HCT116 (cell line): ENCODE measurements at regions not wholly inside any gene's neighbourhood (a gene's known extent, or its start where the extent isn't known, plus 50 kb on each side); places are given as distances from the start of the nearest gene placed in this dataset.
A peak's percentile ranks its signal among the peaks of the same experiment; 100 is the strongest.

ENCODE experiments used
- ATAC-seq: fragments of 200-7000 bp; cut with Tn5 transposase; 2 replicates; pipeline ENCODE4 v1.9.1; 2020; ENCODE audit warnings: mild to moderate bottlenecking, moderate library complexity
- BruUV-seq: library from RNA; stranded (reverse); fragments of 400-500 nt; replicated peaks from 2 replicates; lab custom pipeline; 2021; lab: Mats Ljungman, UMichigan
- CTCF ChIA-PET: fragments of 300-600 bp; sonication (Branson Sonifier 250); formaldehyde crosslinking; loops from one replicate; lab custom pipeline; 2021; ENCODE audit warnings: antibody characterized with exemption; lab: Charles Lee
- POLR2A ChIA-PET: fragments of 300-600, 350-600 bp; sonication (Branson Sonifier 250); formaldehyde crosslinking; loops from one replicate; lab custom pipeline; 2021; ENCODE audit warnings: antibody characterized with exemption; lab: Charles Lee
- RAD21 ChIA-PET, 2 experiments: fragments of 300-600 bp; sonication (Branson Sonifier 250); formaldehyde crosslinking; loops; one replicate each; lab custom pipeline; 2023; ENCODE audit warnings: low total read pairs in 2 of 2; ENCODE audit not compliant: uncharacterized antibody in 2 of 2, unreplicated experiment in 2 of 2, low non-redundant PET in 1 of 2; lab: Charles Lee
- DNase-seq: peaks from one replicate; pipeline ENCODE4 v3.0.0-alpha.2; 2010; ENCODE audit warnings: low read depth, low spot score
- H2AFZ ChIP-seq: fragments of 200-600 bp; shearing (Covaris generic), sonication (generic); 2 replicates; pipeline ENCODE4 v1.6.1; 2017; ENCODE audit warnings: low read depth, mixed run types, mixed read lengths, antibody characterized with exemption, low read length; ENCODE audit not compliant: poor library complexity, severe bottlenecking
- H3K27ac ChIP-seq: 2 replicates; pipeline ENCODE4 v1.5.1; 2012; ENCODE audit warnings: low read depth, low read length
- H3K27me3 ChIP-seq: fragments of 200-600 bp; sonication (generic); 2 replicates; pipeline ENCODE4 v1.6.1; 2016; ENCODE audit warnings: mixed run types, low read length, mixed read lengths; ENCODE audit not compliant: insufficient read depth
- H3K36me3 ChIP-seq, 2 experiments: fragments of 200-500 bp in 1 of 2; fragments of 200-600 bp in 1 of 2; sonication (Bioruptor generic) in 1 of 2; sonication (generic) in 1 of 2; 2 replicates each; pipeline versions ENCODE4 v1.5.1 to v1.6.1; 2014 to 2016; ENCODE audit warnings: low read length in 2 of 2, inconsistent platforms in 1 of 2, mixed read lengths in 1 of 2, mixed run types in 1 of 2; ENCODE audit not compliant: insufficient read depth in 2 of 2, control insufficient read depth in 1 of 2
- H3K4me1 ChIP-seq, 2 experiments: fragments of 200-600 bp in 1 of 2; sonication (generic) in 1 of 2; 2 replicates each; pipeline versions ENCODE4 v1.5.1 to v1.6.1; 2012 to 2017; ENCODE audit warnings: low read length in 2 of 2, inconsistent platforms in 1 of 2, mild to moderate bottlenecking in 1 of 2, mixed read lengths in 1 of 2, mixed run types in 1 of 2, moderate library complexity in 1 of 2; ENCODE audit not compliant: insufficient read depth in 2 of 2, control insufficient read depth in 1 of 2
- H3K4me2 ChIP-seq: fragments of 200-600 bp; sonication (generic); 2 replicates; pipeline ENCODE4 v1.6.1; 2017; ENCODE audit warnings: mixed run types, low read length, mixed read lengths
- H3K4me3 ChIP-seq, 2 experiments: fragments of 200-600 bp in 1 of 2; sonication (generic) in 1 of 2; replicated peaks in 1 of 2; 2 replicates each; pipeline ENCODE4 v1.5.1; 2011 to 2016; ENCODE audit warnings: low read length in 2 of 2, control low read depth in 1 of 2, low read depth in 1 of 2, mild to moderate bottlenecking in 1 of 2, mixed read lengths in 1 of 2, mixed run types in 1 of 2
- H3K79me2 ChIP-seq: fragments of 200-600 bp; sonication (generic); 2 replicates; pipeline ENCODE4 v1.6.1; 2017; ENCODE audit warnings: mild to moderate bottlenecking, mixed run types, low read length, moderate library complexity, mixed read lengths; ENCODE audit not compliant: insufficient read depth
- H3K9ac ChIP-seq: fragments of 200-600 bp; sonication (generic); 2 replicates; pipeline ENCODE4 v1.6.1; 2016; ENCODE audit warnings: low read length, mixed read lengths
- H3K9me2 ChIP-seq: fragments of 200-600 bp; sonication (generic), shearing (Covaris generic); 2 replicates; pipeline ENCODE4 v1.6.1; 2017; ENCODE audit warnings: mixed run types, mild to moderate bottlenecking, moderate library complexity; ENCODE audit not compliant: insufficient read depth
- H3K9me3 ChIP-seq, 2 experiments: fragments of 200-500 bp in 1 of 2; fragments of 200-600 bp in 1 of 2; sonication (Bioruptor generic) in 1 of 2; sonication (generic) in 1 of 2; 2 replicates each; pipeline ENCODE4 v1.6.1; 2014 to 2017; ENCODE audit warnings: low read length in 2 of 2, mixed read lengths in 2 of 2, inconsistent platforms in 1 of 2, low read depth in 1 of 2, mild to moderate bottlenecking in 1 of 2, mixed run types in 1 of 2, moderate library complexity in 1 of 2; ENCODE audit not compliant: control insufficient read depth in 1 of 2, insufficient read depth in 1 of 2
- H4K20me1 ChIP-seq: fragments of 200-600 bp; sonication (generic), shearing (Covaris generic); 2 replicates; pipeline ENCODE4 v1.6.1; 2017; ENCODE audit warnings: mixed run types, mild to moderate bottlenecking, moderate library complexity; ENCODE audit not compliant: insufficient read depth
- CEBPB ChIP-seq: IDR thresholded peaks from 2 replicates; pipeline ENCODE4 v1.6.1; 2012; ENCODE audit warnings: low read depth
- CTCF ChIP-seq, 3 experiments: fragments of 200-600 bp in 1 of 3; sonication (generic) in 1 of 3; IDR thresholded peaks in 2 of 3; conservative IDR thresholded peaks in 1 of 3; 2 replicates each; pipeline ENCODE4 v1.5.1; 2012 to 2017; ENCODE audit warnings: low read depth in 2 of 3, low read length in 2 of 3, antibody characterized with exemption in 1 of 3, borderline replicate concordance in 1 of 3, control low read depth in 1 of 3, mild to moderate bottlenecking in 1 of 3, mixed read lengths in 1 of 3, mixed run types in 1 of 3, moderate library complexity in 1 of 3; ENCODE audit not compliant: insufficient read depth in 1 of 3
- EGR1 ChIP-seq: IDR thresholded peaks from 2 replicates; pipeline ENCODE4 v1.6.1; 2012; ENCODE audit warnings: low read depth
- ELF1 ChIP-seq: IDR thresholded peaks from 2 replicates; pipeline ENCODE4 v1.6.1; 2012; ENCODE audit warnings: low read depth, borderline replicate concordance
- POLR2A ChIP-seq: IDR thresholded peaks from 2 replicates; pipeline ENCODE4 v1.7.0; 2011; ENCODE audit warnings: borderline replicate concordance; ENCODE audit not compliant: insufficient read depth, insufficient read length; ENCODE audit errors: extremely low read depth
- POLR2AphosphoS5 ChIP-seq: IDR thresholded peaks from 2 replicates; pipeline ENCODE4 v1.6.1; 2011; ENCODE audit warnings: mild to moderate bottlenecking, low read depth, low read length, moderate library complexity
- RAD21 ChIP-seq: IDR thresholded peaks from 2 replicates; pipeline ENCODE4 v1.6.1; 2012; ENCODE audit warnings: low read depth, mild to moderate bottlenecking
- SIN3A ChIP-seq: IDR thresholded peaks from 2 replicates; pipeline ENCODE4 v1.6.1; 2012; ENCODE audit warnings: low read depth
- TCF7L2 ChIP-seq: IDR thresholded peaks from 2 replicates; pipeline ENCODE4 v1.7.0; 2011; ENCODE audit warnings: borderline replicate concordance, inconsistent platforms; ENCODE audit not compliant: insufficient read depth, insufficient read length; ENCODE audit errors: extremely low read depth
- YY1 ChIP-seq: IDR thresholded peaks from 2 replicates; pipeline ENCODE4 v1.6.1; 2011; ENCODE audit warnings: low read length, low read depth, moderate library complexity, mild to moderate bottlenecking; ENCODE audit not compliant: insufficient replicate concordance; ENCODE audit errors: extremely low read depth
- ZFX ChIP-seq: fragments of 450-650 bp; IDR thresholded peaks from 2 replicates; pipeline ENCODE4 v1.6.1; 2017
- intact Hi-C: fragments of 100-400 bp; cut with micrococcal nuclease; formaldehyde crosslinking; loops from 2 replicates; pipeline ENCODE4 v1.10.0; 2022

GRCh38 chr14:65357689-65358088, 54.8 kb upstream of the FUT8 start:
- TF ChIP-seq ZFX (no peak), EGR1 (no peak), RAD21 (no peak), SIN3A (no peak), CEBPB (no peak), POLR2A (no peak), TCF7L2 (no peak), ELF1 (no peak), YY1 (no peak), POLR2AphosphoS5 (no peak)
- TF ChIP-seq, all 23 proteins: peak for 0
- H2AFZ ChIP-seq: no peak overlapping the region
- H3K79me2 ChIP-seq: no peaks in the 10 kb centered on the region
- ChIA-PET POLR2A (no interaction called here), CTCF (no interaction called here), RAD21 (no interaction called here)
- H3K27me3 ChIP-seq: no peaks in the 10 kb centered on the region
- H3K27ac ChIP-seq: no peak overlapping the region
- no peaks in the 10 kb centered on the region for H3K9me2 ChIP-seq
- H3K36me3 ChIP-seq: no peaks in the 10 kb centered on the region
- H3K4me1 ChIP-seq: peaks cover 27 to 68% of the 10 kb centered on the region in 2 experiments
- H3K4me3 ChIP-seq: peak overlapping the region in 1 of 2 experiments; percentile 49; a peak in 2 of 4 replicates
- H3K9me3 ChIP-seq: no peaks in the 10 kb centered on the region
- intact Hi-C loops: loop anchor here (5.0 kb wide), 3 partner anchors 65 to 120 kb away; no protein-coding TSS in a partner anchor
- DNase-seq (no peak), ATAC-seq (no peak)
- BruUV-seq: no TSS peak
- no peaks in the 10 kb centered on the region for H4K20me1 ChIP-seq
- peak overlapping the region; percentile 86 for H3K4me2 ChIP-seq
- peak overlapping the region; percentile 62 for H3K9ac ChIP-seq

DNA sequence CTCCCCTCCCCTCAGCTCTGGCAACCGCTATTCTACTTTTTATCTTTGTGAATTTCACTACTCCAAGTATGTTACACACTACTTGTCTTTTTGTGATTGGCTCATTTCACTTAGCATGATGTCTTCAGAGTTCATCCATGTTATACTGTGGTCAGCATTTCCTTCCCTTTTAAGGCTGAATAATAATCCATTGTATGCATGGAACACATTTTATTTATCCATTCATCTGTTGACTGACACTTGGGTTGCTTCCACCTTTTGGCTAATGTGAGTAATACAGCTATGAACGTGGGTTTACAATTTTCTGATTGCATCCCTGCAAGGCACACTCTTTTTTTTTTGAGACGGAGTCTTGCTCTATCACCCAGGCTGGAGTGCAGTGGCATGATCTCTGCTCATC, 53.0 kb upstream of the FUT8 start:
- TF ChIP-seq RAD21 (peak; percentile 39; the same call in 1 of the 2 replicates), POLR2A (no peak), CTCF (IDR thresholded peaks at IDR 0.05 in 2 of 3, conservative IDR thresholded peaks at IDR 0.05 in 1 of 3; ENCODE audit: borderline replicate concordance in 1 of 3, insufficient read depth in 1 of 3, low read depth in 2 of 3, low read length in 2 of 3) (0 out of 6 replicates have a peak, but pooled peaks of 2 of the 3 experiments have one; percentile 10 to 18)
- DNase-seq (peak; percentile 29), ATAC-seq (no peak)
- H3K36me3 ChIP-seq: no peaks in the 10 kb centered on the region
- no peaks in the 10 kb centered on the region for H3K27me3 ChIP-seq
- no peak overlapping the region for H2AFZ ChIP-seq
- H3K9me3 ChIP-seq: no peaks in the 10 kb centered on the region
- no peaks in the 10 kb centered on the region for H3K9me2 ChIP-seq
- H3K4me2 ChIP-seq: 0 out of 2 replicates have a peak overlapping the region, but pooled peaks have one; percentile 12
- intact Hi-C loops: loop anchor here (5.0 kb wide), 3 partner anchors 67 to 122 kb away; no protein-coding TSS in a partner anchor
- ChIA-PET RAD21 (no interaction called here), POLR2A (interaction anchor here (2.0 kb wide), 1 partner anchor 51 kb away, joined by 12 read pairs; no protein-coding TSS in a partner anchor), CTCF (interaction anchor here (1.2 to 1.3 kb wide), 3 partner anchors 52 to 73 kb away, joined by 3 read pairs; no protein-coding TSS in a partner anchor)
- H3K79me2 ChIP-seq: no peaks in the 10 kb centered on the region
- no peak overlapping the region for H3K27ac ChIP-seq
- H3K9ac ChIP-seq: no peak overlapping the region
- BruUV-seq: no TSS peak
- H3K4me1 ChIP-seq: peaks cover 19 to 50% of the 10 kb centered on the region in 2 experiments
- no peak overlapping the region for H3K4me3 ChIP-seq
- H4K20me1 ChIP-seq: no peaks in the 10 kb centered on the region
